SK-N-SH treated with all-trans-retinoic acid at 6 μM for 48 hours (cell line): ENCODE measurements at regions not wholly inside any gene's neighbourhood (a gene's known extent, or its start where the extent isn't known, plus 50 kb on each side); places are given as distances from the start of the nearest gene placed in this dataset.

Source experiments
- ARNTL ChIP-seq: fragments of 450-650 bp; formaldehyde crosslinking; IDR thresholded peaks from 2 replicates; pipeline ENCODE4 v1.5.0; 2020; ENCODE audit warnings: low read depth, mild to moderate bottlenecking, moderate library complexity, borderline replicate concordance
- CREB5 ChIP-seq: fragments of 250-450 bp; sonication (Bioruptor Pico); IDR thresholded peaks from 2 replicates; pipeline ENCODE4 v1.5.1; 2020; ENCODE audit warnings: low read depth, mild to moderate bottlenecking, moderate library complexity
- CSRNP3 ChIP-seq: fragments of 250-450 bp; sonication (Bioruptor Pico); IDR thresholded peaks from 2 replicates; pipeline ENCODE4 v1.5.1; 2021; ENCODE audit warnings: mild to moderate bottlenecking, moderate library complexity
- ISL1 ChIP-seq: fragments of 250-450 bp; sonication (Bioruptor Pico); IDR thresholded peaks from 2 replicates; pipeline ENCODE4 v2.1.2; 2022; ENCODE audit warnings: mild to moderate bottlenecking, moderate library complexity
- OSR1 ChIP-seq: fragments of 250-450 bp; sonication (Bioruptor Pico); IDR thresholded peaks from 2 replicates; pipeline ENCODE4 v1.8.0; 2022; ENCODE audit warnings: moderate library complexity, mild to moderate bottlenecking, inconsistent platforms
- PATZ1 ChIP-seq: fragments of 250-450 bp; sonication (Bioruptor Pico); IDR thresholded peaks from 2 replicates; pipeline ENCODE4 v1.8.0; 2020; ENCODE audit warnings: mild to moderate bottlenecking, moderate library complexity, borderline replicate concordance
- PPARA ChIP-seq: fragments of 250-450 bp; sonication (Bioruptor Pico); IDR thresholded peaks from 2 replicates; pipeline ENCODE4 v1.5.0; 2020; ENCODE audit warnings: mild to moderate bottlenecking, borderline replicate concordance
- SNAI2 ChIP-seq: fragments of 250-450 bp; sonication (Bioruptor Pico); IDR thresholded peaks from 2 replicates; pipeline ENCODE4 v1.5.0; 2020; ENCODE audit warnings: mild to moderate bottlenecking, moderate library complexity
- TCF4 ChIP-seq: fragments of 250-450 bp; sonication (Bioruptor Pico); IDR thresholded peaks from 2 replicates; pipeline ENCODE4 v1.8.0; 2021; ENCODE audit warnings: mild to moderate bottlenecking, moderate library complexity, borderline replicate concordance
- ZFP3 ChIP-seq: fragments of 250-450 bp; sonication (Bioruptor Pico); IDR thresholded peaks from 2 replicates; pipeline ENCODE4 v1.5.0; 2020; ENCODE audit warnings: mild to moderate bottlenecking, moderate library complexity
- ZNF565 ChIP-seq: fragments of 450-650 bp; formaldehyde crosslinking; conservative IDR thresholded peaks from 2 replicates; pipeline ENCODE4 v1.5.0; 2020; ENCODE audit warnings: low read depth, mild to moderate bottlenecking, moderate library complexity
- ZNF70 ChIP-seq: fragments of 450-650 bp; formaldehyde crosslinking; IDR thresholded peaks from 2 replicates; pipeline ENCODE4 v1.5.0; 2020; ENCODE audit warnings: mild to moderate bottlenecking, moderate library complexity

GRCh38 chr3:40672861-40673260 is 148.1 kb downstream of the ZNF621 start:
- TF ChIP-seq TCF4 (CRISPR knock-in tag) (no peak), CREB5 (CRISPR knock-in tag) (no peak), PPARA (CRISPR knock-in tag) (no peak), SNAI2 (CRISPR knock-in tag) (no peak), OSR1 (CRISPR knock-in tag) (no peak), ARNTL (CRISPR knock-in tag) (no peak), PATZ1 (CRISPR knock-in tag) (no peak), ZNF565 (no peak), ISL1 (CRISPR knock-in tag) (no peak), CSRNP3 (CRISPR knock-in tag) (no peak), ZNF70 (no peak), ZFP3 (CRISPR knock-in tag) (no peak)
